Effector CD4-positive, alpha-beta T cell (primary cell): ENCODE measurements at regions not wholly inside any gene's neighbourhood (a gene's known extent, or its start where the extent isn't known, plus 50 kb on each side); places are given as distances from the start of the nearest gene placed in this dataset.
"Not testable (repeated sequence)": the region's sequence is repeated elsewhere in the genome, so short reads cannot be mapped to it uniquely, and the experiment has no call there.

Experiments
- DNase-seq: peaks from one replicate; pipeline ENCODE4 v3.0.0-alpha.2; 2020

DNA sequence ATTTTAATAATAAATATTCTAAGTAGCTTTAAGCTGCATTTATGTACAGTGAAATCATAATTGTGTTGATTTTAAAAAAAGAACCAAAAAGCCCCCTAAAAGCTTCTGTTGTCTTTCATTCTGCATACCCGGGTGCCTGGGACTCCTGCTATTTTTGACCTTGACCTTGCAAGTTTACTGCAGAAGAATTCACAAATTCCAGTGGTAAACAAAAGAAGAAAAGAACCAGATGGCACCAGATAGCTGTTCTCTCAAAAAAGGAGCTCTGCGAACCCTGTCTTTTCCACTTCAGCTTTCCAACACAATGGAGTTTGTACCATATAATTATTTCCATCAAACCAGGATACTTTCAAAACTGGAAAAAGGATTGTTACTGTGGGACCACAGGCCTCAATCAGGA, 363.3 kb downstream of the SMOC2 start:
- DNase-seq, result no peak

DNA sequence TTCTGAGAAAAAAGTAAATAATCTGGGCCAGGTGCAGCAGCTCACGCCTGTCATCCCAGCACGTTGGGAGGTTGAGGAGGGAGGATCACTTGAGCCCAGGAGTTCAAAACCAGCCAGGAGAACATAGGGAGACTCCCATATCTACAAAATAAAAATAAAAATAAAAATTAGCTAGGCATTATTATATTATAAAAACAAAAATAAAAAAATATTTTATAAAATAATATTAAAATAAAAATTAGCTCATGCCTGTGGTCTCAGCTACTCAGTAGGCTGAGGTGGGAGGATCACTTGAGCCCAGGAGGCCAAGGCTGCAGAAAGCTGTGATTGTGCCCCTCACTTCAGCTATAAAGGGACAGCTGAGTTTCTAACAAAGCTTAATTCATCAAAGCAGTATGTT, 362.9 kb downstream of the SMOC2 start:
- DNase-seq, result no peak

DNA sequence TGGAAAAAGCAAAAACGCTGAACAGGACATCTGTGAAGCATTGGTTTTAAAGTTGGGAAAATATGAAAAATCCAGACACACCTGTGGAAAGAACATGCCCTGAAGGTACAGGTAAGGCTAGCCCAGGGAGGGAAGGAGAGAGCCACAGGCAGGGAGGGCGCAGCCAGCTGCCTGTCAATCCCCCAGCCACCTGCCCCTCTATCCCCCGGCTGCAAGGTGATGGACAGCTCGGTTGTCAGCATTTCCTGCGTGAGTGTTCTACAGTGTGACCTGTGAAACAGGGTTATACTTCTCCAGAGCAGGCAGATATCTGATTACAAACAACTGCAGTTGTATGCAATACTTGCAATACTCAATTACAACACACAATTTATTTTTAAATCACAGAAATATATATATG, 358.1 kb downstream of the SMOC2 start:
- DNase-seq, result no peak

DNA sequence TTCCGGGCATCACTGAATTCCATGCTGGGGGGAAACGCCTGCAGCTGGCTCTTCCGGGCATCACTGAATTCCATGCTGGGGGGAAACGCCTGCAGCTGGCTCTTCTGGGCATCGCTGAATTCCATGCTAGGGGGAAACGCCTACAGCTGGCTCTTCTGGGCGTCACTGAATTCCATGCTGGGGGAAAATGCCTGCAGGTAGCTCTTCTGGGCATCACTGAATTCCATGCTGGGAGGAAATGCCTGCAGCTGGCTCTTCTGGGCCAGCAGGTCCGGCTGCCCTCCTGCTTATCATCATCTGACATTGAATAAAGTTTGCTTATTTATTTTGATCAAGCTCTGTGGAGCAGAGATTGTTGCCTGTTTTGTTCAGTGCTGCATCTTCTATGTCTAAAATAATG, 355.1 kb downstream of the SMOC2 start:
- DNase-seq, result no peak

DNA sequence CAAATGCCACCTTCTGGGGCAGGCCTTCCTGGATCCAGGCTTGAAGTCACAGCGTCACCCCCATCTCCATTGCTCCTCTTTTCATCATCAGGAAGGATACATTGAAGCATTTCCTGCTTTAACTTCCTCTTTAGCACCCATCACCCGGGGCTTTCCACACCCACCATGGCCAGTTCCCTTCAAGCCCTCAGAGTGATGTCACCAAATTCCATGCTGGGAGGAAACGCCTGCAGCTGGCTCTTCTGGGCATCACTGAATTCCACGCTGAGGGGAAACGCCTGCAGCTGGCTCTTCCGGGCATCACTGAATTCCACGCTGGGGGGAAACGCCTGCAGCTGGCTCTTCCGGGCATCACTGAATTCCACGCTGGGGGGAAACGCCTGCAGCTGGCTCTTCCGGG, 354.6 kb downstream of the SMOC2 start:
- DNase-seq, result not testable (repeated sequence)

DNA sequence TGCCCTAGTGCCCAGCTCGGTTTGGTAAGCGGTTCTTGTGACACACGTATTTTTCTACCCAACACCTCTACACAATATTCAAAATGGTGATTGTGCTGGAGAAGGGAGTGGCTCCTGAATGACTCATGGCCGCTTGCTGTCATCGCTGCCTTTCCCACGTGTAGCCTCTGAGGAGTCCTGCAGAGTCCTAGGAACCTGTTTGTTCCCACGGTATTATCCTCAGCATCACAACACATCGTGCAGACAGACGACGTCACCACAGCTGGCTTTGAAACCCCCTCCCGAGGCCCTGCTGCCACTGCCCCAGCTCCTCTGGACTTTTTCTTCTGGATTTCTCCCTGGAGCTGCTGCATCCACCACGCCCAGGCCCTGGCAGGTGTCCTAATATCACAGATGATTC, 353.5 kb downstream of the SMOC2 start:
- DNase-seq, result no peak

DNA sequence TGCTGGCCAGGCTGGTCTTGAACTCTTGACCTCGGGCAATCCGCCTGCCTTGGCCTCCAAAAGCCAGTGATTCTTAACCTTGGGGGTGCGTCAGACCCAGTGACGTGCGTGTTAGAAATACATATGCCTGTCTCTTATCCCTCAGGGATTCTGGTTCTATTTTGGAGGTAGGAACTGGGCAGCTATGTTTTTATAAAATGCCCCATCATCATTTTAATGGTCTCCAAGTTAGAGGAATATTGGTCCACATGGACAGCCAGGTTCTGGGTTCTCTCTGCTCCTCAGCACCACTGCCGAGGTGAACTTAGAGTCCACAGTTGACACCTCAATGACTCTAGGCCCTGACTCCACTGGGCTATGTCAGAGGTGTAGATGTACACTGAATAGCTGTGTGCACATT, 352.7 kb downstream of the SMOC2 start:
- DNase-seq, result no peak

DNA sequence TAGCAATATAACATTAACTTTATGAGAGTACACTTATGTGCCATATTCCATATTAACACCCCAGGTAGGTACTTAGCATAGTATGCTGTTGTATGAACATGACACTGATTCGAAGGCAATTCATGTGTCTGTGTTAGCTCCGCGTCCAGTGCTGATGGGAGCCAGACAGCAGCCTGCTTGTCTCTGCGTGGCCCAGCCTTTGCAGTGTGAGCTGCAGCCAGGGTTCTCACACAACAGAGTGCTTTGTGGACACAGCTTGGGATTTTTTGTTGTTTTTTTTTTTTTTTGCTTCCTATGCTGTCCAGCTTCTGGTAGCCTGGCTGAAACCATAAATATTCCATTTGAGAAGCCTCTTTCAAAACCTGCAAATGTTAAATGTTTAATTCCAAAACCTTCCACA, 350.9 kb downstream of the SMOC2 start:
- DNase-seq, result no peak

DNA sequence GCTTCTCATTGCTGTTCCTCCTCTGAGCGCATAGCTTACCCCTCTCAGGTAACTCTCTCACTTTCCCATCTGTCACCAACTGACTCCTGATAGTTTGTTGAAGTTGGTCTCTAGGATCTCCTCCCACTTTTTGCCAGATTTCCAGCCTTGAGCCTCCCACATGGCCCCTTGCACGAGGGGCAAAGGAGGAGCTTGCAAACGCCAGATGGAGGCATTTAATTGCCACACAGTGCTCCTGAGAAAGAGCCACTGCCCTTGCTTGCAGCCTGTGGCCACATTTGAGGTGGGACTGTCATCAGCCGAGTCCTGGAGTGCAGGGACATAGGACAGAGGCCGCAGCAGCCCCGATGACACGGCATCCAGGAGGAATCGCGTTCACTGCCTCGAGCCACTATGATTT, 348.7 kb downstream of the SMOC2 start:
- DNase-seq, result no peak

DNA sequence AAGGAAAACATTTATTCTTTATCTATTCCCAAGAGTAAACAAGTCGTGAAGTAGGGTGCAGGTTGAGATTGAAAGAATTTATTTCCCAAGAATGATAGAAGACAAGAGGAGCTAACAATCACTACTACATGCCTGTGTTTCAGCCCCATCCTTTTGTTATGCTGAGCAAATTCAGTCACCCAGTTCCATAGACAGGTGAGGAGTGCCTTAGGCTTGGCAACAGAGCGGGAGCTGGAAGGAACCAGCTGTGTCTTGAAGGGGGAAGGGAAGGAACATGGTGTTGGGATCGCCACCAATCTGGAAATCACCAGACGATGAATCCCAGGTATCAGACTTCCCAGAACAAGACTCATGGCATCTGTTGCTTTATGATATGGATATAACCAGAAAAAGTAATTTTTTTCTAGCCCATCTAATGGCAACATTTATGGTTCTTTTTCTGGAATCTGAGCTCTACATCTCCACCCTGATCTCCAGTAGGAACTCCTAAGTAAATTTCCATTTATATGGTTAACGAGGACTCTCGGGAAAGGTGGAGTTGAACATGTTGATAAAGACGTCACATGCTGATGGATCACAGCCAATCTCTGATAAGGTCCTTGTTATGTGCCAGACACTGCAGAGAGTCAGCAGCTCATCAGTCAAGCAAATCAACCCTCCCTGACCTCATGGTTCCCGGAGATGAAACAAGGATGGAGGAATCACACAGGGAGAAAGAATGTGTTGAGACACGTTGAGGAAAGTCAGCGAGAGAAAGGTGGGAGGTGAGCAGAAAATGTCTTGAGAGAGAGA, 344.9 kb downstream of the SMOC2 start:
- no peak for DNase-seq

DNA sequence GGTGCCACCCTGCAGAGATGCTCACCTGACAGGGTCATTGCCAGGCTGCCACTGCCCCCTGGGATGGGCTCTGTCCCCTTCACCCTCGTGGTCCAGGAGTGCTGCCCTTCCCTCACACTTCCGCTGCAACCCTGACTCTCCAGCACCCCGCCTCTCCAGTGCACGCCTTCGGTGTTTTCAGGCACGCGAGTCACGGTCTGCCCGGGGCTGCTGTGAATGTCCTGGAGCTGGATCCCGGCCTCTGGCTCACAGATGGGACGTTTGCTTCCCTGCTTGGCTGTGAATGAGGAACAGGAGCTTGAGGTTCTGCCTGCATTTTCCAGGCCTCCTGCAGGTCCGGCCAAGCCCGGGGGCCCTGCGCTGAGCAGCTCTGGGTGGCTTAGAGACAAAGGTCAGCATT, 343.4 kb downstream of the SMOC2 start:
- DNase-seq, result no peak

DNA sequence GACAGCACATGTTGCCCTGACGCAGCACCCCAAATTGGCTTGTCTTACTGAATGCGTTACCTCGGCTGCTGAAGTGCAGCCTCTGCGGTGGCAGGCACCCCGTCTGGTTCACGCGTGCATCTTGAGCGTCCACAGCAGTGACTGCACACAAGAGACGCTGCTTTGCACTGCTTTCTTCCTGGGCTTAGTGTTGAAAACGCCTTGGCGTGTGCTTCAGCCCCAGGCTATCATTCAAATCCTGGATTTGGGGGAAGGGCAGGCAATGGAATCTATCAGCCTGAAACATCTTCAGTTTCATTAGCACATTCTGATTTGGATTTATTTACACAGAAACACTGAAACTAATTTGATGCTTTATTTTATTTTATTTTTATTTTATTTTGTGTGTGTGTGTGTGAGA, 342.7 kb downstream of the SMOC2 start:
- no peak for DNase-seq

DNA sequence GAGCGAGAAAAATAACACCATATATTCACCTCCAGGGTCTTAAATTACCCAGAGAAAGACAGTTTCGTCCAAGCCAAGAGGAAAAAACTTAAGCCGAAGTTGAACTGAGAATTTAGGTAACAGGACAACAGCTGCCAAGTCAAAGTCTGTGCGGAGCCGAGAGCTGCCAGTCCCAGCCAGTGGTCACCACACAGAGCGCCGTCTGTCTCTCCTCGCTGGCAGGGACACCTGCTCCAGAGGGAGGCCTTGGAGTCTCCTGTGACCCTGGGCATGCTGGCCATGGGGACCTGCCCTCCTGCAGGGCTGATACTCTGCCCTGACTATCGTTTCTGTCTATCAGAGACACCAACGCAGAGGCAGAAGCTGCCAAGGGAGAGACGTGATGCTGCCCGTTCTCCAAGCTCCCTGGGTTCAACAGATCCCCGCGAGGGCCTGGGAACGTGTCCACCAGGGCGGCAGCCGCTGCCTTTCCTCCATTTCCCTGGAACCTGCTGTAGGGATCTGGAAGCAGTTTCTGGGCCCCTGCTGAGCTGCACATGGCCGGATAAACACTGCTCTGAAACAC, 341.3 kb downstream of the SMOC2 start:
- no peak for DNase-seq

DNA sequence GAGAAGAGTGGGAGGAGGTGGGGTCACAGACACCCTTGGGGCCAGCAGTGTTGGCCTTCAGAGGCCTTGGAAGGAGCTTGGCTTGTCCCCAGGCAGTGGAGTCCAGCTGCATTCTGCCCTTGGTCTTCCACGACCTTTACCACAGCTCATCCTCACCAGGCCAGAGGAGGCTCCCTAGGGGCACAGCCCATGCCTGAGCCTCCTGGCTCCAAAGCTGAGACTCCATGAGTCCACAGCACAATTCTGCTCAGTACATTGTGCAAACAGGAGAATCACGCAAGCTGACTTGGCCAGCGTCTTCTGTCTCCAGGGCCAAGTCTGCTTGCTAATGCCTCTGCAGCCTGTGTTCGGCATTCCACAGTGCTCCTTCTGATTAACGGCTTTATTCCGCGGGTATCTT, 337.2 kb downstream of the SMOC2 start:
- DNase-seq, result no peak

DNA sequence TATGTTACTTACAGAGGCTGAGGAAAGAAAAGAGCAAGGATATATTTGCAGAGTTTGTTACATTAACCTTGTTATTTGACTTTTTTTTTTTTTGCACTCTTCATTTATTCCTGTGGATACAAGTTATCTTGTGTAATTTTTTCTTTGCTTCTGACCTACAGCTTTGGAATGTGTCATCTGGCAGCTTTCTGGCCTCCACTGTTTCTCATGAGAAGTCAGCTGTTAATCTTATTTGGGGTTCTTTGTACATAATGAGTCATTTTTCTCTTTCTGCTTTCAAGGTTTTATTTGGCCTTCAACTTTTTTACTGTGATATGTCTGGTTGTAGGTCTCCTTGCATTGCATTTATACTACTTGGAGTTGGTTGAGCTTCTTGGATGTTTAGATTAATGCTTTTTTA, 333.4 kb downstream of the SMOC2 start:
- DNase-seq, result no peak

DNA sequence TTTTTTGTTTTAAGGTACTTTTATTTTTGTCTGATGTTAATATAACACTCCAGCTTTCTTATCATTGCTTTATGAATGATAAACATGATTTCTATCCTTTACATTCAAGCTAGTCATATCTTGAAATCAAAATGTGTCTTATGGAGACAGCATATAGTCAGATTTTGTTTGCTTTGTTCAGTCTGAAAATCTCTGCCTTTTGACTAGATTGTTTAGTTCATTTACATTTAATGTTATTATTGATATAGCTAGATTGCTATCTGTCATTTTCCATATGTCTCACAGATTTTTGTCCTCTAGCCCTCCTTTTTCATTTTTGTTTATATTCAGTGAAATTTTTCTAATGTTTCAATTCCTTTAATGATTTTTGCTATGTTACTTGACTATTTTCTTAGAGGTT, 332.8 kb downstream of the SMOC2 start:
- DNase-seq, result no peak

DNA sequence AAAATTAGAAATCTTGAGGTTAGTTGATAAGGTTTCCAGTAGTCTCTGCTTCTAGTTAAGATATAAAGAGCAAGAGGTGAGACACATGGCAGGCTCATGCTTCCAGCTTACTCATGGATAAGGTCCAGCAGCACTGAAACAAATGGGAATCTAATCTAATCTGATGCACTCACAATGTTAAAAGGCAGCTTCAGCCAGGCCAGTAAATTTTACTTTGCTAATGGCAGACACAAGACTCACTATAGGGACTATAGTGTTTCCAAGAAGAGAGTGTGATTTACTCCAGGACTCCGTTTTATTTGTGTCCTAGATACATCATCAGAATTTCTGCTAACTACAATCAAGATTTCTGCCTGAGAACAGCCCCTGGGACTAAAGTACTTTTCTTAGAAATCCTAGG, 324.8 kb downstream of the SMOC2 start:
- DNase-seq, result no peak

DNA sequence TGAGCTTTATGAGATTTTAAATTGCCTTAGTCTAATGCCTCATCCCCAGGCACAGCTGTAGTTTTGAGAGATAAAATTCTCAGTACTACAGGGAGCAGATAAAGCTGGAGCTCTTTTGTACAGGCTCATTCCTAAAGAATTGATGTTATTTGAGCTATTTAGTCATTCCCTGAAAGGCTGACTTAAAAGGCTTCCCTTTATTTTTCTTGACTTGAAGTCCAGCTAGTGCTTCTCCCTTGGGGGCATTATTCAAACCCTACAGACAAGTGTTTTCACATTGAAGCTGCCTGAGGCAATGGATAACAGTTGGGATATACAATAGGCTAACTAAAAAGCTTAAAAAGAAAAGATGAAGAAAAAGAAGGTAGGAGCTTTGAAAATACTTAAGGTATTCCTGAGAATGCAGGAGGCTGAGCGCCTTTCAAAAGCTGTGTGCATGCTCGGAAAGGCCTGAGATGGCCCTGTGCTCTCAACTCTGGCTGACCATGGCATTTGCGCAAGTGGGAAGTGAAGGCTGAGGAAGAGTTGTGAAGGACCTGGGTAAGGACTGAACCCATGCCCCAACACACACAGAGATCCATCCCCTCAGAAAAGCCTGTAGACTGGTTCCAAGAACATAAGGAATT, 315.1 kb downstream of the SMOC2 start:
- DNase-seq, result no peak

DNA sequence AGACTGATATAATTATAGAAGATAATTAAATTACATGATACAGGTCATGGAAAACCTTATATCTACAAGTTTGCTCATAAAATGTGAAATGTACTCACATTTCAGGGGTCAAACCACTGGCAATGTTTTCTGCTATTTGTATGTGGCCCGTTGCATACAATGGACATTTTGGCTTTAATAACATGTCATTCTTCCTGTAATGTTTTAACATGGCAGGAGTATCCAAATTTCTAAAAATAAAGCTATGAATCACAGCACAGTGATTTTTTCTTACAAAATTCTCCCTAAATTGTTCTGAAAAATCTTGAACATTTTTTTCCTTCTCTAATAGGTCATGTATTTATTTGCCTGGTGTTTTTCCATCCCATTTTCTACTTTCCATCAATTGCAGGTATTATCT, 305.7 kb downstream of the SMOC2 start:
- no peak for DNase-seq

DNA sequence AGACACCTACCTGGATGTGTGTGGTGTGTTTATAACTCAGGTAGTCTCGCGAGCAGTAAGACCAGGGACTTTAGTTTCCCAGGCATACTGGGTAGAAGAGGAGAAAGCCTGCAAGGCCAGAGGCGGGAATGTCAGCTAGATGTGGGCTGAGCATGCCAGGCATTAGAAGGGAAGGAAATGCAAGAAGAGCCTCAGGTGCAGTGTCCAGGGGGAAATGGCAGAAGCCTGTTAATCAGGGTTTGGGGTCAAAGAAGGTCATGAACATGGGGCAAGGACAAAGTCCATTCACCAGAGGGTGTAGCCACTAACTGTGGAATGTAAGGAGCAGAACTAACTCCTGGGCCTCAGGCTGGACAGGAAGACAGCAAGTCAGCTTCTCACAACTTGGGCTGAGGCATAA, 305.0 kb downstream of the SMOC2 start:
- DNase-seq, result no peak

DNA sequence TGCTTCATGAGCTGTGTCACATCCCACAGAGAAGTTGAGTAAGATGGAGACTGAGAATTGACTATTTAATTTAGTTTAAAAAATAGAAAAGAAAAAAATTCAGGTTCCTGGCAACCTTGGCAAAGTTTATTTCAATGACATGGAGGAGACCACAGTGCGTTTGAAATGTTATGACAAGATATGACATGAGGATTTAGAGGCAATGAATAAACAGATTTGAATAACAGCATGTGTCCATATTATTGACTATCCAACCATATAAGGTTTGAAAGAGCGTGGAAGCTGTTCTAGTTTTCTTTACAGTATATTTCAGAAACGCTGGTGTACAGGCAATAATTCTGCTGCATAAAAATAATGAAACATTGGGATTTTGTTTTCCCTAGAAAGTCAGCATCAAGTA, 303.9 kb downstream of the SMOC2 start:
- no peak for DNase-seq

DNA sequence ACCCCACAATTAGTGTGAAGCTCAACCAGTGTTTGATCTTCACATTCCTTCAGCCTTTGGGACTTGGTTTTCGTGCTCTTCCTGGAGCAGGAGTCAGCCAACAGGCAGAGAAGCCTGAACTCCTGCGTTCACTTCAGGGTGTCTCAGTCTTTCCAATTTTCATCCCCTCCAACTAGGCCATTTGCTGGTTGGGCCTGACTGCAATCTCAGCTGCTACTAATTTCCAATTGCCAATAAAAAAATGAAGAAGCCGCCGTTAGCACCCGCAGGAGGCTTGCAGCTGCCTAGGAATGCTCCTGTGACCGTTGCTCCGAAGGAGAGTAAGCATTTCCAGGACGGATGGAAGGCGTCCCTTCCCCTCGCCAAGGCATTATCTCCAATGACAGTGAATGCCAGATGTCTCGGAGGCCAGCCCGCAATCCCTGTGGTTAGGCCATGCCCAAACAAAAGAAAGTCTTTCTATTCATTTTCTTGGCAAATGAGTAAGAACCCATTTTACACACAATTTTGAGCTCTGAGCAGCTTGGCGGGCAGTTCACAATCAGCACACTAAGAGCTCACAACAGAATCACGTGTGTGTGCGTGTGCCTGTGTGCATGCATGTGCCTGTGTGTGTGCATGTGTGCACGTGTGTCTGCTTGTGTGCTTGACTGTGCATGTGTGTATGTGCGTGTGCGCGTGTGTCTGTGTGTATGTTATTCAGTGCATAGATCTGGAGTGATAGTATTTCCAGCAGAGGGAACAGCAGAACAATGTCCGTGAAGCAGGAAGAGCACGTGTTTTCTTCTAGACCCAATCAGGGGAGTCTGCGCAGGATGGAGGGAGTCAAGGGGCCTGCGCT, 301.2 kb downstream of the SMOC2 start:
- no peak for DNase-seq

DNA sequence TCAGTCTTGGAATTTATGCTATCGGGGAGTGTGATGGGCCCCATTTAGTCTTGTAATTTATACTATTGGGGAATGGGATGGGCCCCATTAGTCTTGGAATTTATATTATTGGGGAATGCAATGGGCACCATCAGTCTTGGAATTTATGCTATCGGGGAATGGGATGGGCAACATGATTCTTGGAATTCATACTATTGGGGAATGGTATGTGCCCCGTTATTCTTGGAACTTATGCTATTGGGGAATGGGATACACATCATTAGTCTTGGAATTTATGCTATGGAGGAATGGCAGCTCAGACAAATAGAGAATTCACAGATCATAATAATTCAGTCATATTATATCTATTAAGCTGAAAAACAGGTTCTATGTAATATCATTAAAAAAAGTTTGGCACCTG, 300.3 kb downstream of the SMOC2 start:
- DNase-seq, result no peak

DNA sequence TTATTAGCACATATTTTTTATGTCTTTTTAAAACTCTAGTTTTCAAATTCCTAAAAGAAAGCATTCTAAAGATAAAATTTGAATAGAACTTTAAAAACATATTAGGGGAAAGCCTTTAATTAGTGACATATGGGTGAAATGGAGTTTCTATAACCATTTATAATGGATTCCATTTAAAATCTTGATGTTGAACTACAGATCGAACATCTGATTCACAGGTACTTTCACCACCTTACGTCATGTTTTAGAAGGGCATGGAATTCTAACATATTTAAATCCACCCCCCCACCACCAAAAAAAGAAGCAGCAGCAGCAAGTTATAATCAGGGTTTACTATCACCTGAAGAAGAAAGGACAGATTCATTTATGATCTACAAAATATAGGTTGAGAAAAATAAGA, 298.4 kb downstream of the SMOC2 start:
- no peak for DNase-seq
